H1 (cell line): ENCODE measurements at regions not wholly inside any gene's neighbourhood (a gene's known extent, or its start where the extent isn't known, plus 50 kb on each side); places are given as distances from the start of the nearest gene placed in this dataset.

Source experiments
- CTCF ChIA-PET: fragments of 300-600 bp; sonication (Branson Sonifier 250); formaldehyde crosslinking; loops from one replicate; lab custom pipeline; 2021; ENCODE audit not compliant: partially characterized antibody; lab: Charles Lee
- POLR2A ChIA-PET: fragments of 300-600 bp; sonication (Branson Sonifier 250); formaldehyde crosslinking; loops from one replicate; lab custom pipeline; 2021; ENCODE audit warnings: inconsistent platforms; ENCODE audit not compliant: partially characterized antibody; lab: Charles Lee
- DNase-seq, 2 experiments: peaks; one replicate each; pipeline versions ENCODE4 v3.0.0 to v3.0.0-alpha.2; 2010 to 2022; ENCODE audit warnings: low spot score in 2 of 2, low read depth in 1 of 2, mixed read lengths in 1 of 2
- FAIRE-seq: peaks from 2 replicates; lab custom pipeline; 2011; peaks lifted over from hg19 to GRCh38; lab: Jason Lieb, UNC
- H2AFZ ChIP-seq: 2 replicates; pipeline ENCODE4 v1.8.1; 2012; ENCODE audit warnings: low read length, inconsistent platforms
- H2AK5ac ChIP-seq: 2 replicates; pipeline ENCODE4 v1.6.1; 2013; ENCODE audit warnings: low read depth, low read length
- H2BK120ac ChIP-seq: replicated peaks from 2 replicates; pipeline ENCODE3; 2013; ENCODE audit warnings: low read depth, low read length, inconsistent platforms
- H2BK12ac ChIP-seq: 2 replicates; pipeline ENCODE4 v1.6.1; 2013; ENCODE audit warnings: low read depth, low read length
- H2BK15ac ChIP-seq: 2 replicates; pipeline ENCODE4 v1.6.1; 2013; ENCODE audit warnings: low read length
- H2BK20ac ChIP-seq: 2 replicates; pipeline ENCODE4 v1.6.1; 2013; ENCODE audit warnings: low read length
- H2BK5ac ChIP-seq: 2 replicates; pipeline ENCODE4 v1.6.1; 2013; ENCODE audit warnings: low read depth, low read length
- H3K14ac ChIP-seq: 2 replicates; pipeline ENCODE4 v1.6.1; 2013; ENCODE audit warnings: inconsistent platforms; ENCODE audit not compliant: insufficient read length
- H3K18ac ChIP-seq: 2 replicates; pipeline ENCODE4 v1.6.1; 2013; ENCODE audit warnings: low read length; ENCODE audit errors: extremely low read depth
- H3K23ac ChIP-seq: 2 replicates; pipeline ENCODE4 v1.6.1; 2013; ENCODE audit warnings: inconsistent platforms; ENCODE audit not compliant: insufficient read length
- H3K23me2 ChIP-seq: 2 replicates; pipeline ENCODE4 v1.6.1; 2013; ENCODE audit warnings: low read depth, low read length
- H3K27ac ChIP-seq: 2 replicates; pipeline ENCODE4 v1.6.1; 2011; ENCODE audit warnings: low read depth, low read length, inconsistent platforms
- H3K27me3 ChIP-seq, 4 experiments: replicated peaks in 1 of 4; 1 replicate in 1 of 4; 2 replicates in 3 of 4; pipeline versions ENCODE4 v1.6.1 to v1.8.1; 2011 to 2013; ENCODE audit warnings: low read length in 3 of 4, mild to moderate bottlenecking in 3 of 4, inconsistent platforms in 2 of 4, mixed read lengths in 2 of 4, moderate library complexity in 1 of 4; ENCODE audit not compliant: control insufficient read depth in 3 of 4, insufficient read depth in 3 of 4; ENCODE audit errors: extremely low read depth in 1 of 4
- H3K36me3 ChIP-seq, 4 experiments: 2 replicates each; pipeline versions ENCODE4 v1.6.1 to v1.8.1; 2011 to 2013; ENCODE audit warnings: mild to moderate bottlenecking in 4 of 4, low read length in 3 of 4, moderate library complexity in 2 of 4, control low read depth in 1 of 4, inconsistent platforms in 1 of 4; ENCODE audit not compliant: insufficient read depth in 4 of 4, control insufficient read depth in 2 of 4
- H3K4ac ChIP-seq: replicated peaks from 2 replicates; pipeline ENCODE3; 2013; ENCODE audit warnings: low read length, low read depth, mixed read lengths, inconsistent platforms; ENCODE audit not compliant: insufficient read length
- H3K4me1 ChIP-seq, 4 experiments: replicated peaks in 1 of 4; 1 replicate in 1 of 4; 2 replicates in 3 of 4; pipeline versions ENCODE4 v1.6.1 to v1.8.1; 2011 to 2013; ENCODE audit warnings: low read length in 3 of 4, inconsistent platforms in 2 of 4, mixed read lengths in 1 of 4; ENCODE audit not compliant: insufficient read depth in 4 of 4, control insufficient read depth in 3 of 4
- H3K4me2 ChIP-seq, 2 experiments: 2 replicates each; pipeline versions ENCODE4 v1.6.1 to v1.8.1; 2011 to 2013; ENCODE audit warnings: low read depth in 2 of 2, low read length in 2 of 2, control low read depth in 1 of 2, inconsistent platforms in 1 of 2, mild to moderate bottlenecking in 1 of 2; ENCODE audit not compliant: insufficient read depth in 1 of 2
- H3K4me3 ChIP-seq, 4 experiments: fragments of 200-600, 300-600 bp in 1 of 4; sonication (generic), shearing (Covaris generic), sonication (Bioruptor Twin) in 1 of 4; 2 replicates each; pipeline versions ENCODE4 v1.5.1 to v1.8.1; 2011 to 2016; ENCODE audit warnings: low read length in 4 of 4, low read depth in 3 of 4, control low read depth in 2 of 4, inconsistent platforms in 2 of 4, mild to moderate bottlenecking in 2 of 4, mixed read lengths in 1 of 4, moderate library complexity in 1 of 4; ENCODE audit not compliant: insufficient read depth in 2 of 4; ENCODE audit errors: extremely low read depth in 1 of 4
- H3K56ac ChIP-seq: replicated peaks from 2 replicates; pipeline ENCODE3; 2013; ENCODE audit warnings: low read depth, mild to moderate bottlenecking, mixed read lengths, low read length, inconsistent platforms; ENCODE audit not compliant: insufficient read length
- H3K79me1 ChIP-seq: 2 replicates; pipeline ENCODE4 v1.6.1; 2013; ENCODE audit warnings: low read depth, low read length, control low read depth
- H3K79me2 ChIP-seq, 2 experiments: 2 replicates each; pipeline versions ENCODE4 v1.6.1 to v1.8.1; 2012 to 2013; ENCODE audit warnings: low read length in 2 of 2, mild to moderate bottlenecking in 2 of 2, inconsistent platforms in 1 of 2; ENCODE audit not compliant: insufficient read depth in 2 of 2, control insufficient read depth in 1 of 2
- H3K9ac ChIP-seq, 4 experiments: replicated peaks in 1 of 4; 1 replicate in 1 of 4; 2 replicates in 3 of 4; pipeline versions ENCODE4 v1.6.1 to v1.8.1; 2011 to 2013; ENCODE audit warnings: low read depth in 3 of 4, low read length in 3 of 4, control low read depth in 2 of 4, mild to moderate bottlenecking in 2 of 4, moderate library complexity in 2 of 4, inconsistent platforms in 1 of 4; ENCODE audit errors: extremely low read depth in 1 of 4
- H3K9me3 ChIP-seq, 2 experiments: 2 replicates each; pipeline versions ENCODE4 v1.6.1 to v1.8.1; 2012 to 2013; ENCODE audit warnings: mild to moderate bottlenecking in 2 of 2, moderate library complexity in 2 of 2, control low read depth in 1 of 2, inconsistent platforms in 1 of 2, low read depth in 1 of 2, low read length in 1 of 2, mixed read lengths in 1 of 2; ENCODE audit not compliant: insufficient read depth in 2 of 2
- H4K20me1 ChIP-seq, 2 experiments: replicated peaks in 1 of 2; 2 replicates each; pipeline versions ENCODE3 to v1.8.1; 2011 to 2013; ENCODE audit warnings: inconsistent platforms in 2 of 2, low read length in 2 of 2, mild to moderate bottlenecking in 1 of 2; ENCODE audit not compliant: insufficient read depth in 2 of 2, control insufficient read depth in 1 of 2
- H4K5ac ChIP-seq: 2 replicates; pipeline ENCODE4 v1.6.1; 2013; ENCODE audit warnings: low read length, low read depth, mixed read lengths, inconsistent platforms; ENCODE audit not compliant: insufficient read length
- H4K8ac ChIP-seq: 2 replicates; pipeline ENCODE4 v1.8.0; 2013; ENCODE audit warnings: mild to moderate bottlenecking, moderate library complexity, low read length, inconsistent platforms; ENCODE audit not compliant: insufficient read depth; ENCODE audit errors: extremely low read depth
- H4K91ac ChIP-seq: replicated peaks from 2 replicates; pipeline ENCODE3; 2013; ENCODE audit warnings: low read length, mixed read lengths, inconsistent platforms; ENCODE audit not compliant: insufficient read length
- BACH1 ChIP-seq: IDR thresholded peaks from 2 replicates; pipeline ENCODE4 v1.6.1; 2012; ENCODE audit warnings: low read length, improper control_type of control experiment
- BRCA1 ChIP-seq: IDR thresholded peaks from 2 replicates; pipeline ENCODE4 v1.6.1; 2012; ENCODE audit warnings: low read depth, low read length, improper control_type of control experiment
- CBX5 ChIP-seq: fragments of 300-800, 300-1000 bp; sonication (generic); IDR thresholded peaks from 2 replicates; pipeline ENCODE4 v1.7.1; 2016; ENCODE audit warnings: antibody characterized with exemption, low read length, low read depth
- CHD2 ChIP-seq: IDR thresholded peaks from 2 replicates; pipeline ENCODE4 v1.6.1; 2012; ENCODE audit warnings: low read length, improper control_type of control experiment
- E2F6 ChIP-seq: IDR thresholded peaks from 2 replicates; pipeline ENCODE4 v1.6.1; 2012; ENCODE audit warnings: inconsistent platforms
- EZH2 ChIP-seq: fragments of 200-600 bp; sonication (generic); IDR thresholded peaks from 2 replicates; pipeline ENCODE4 v1.7.1; 2012; ENCODE audit warnings: low read depth, mild to moderate bottlenecking, moderate library complexity, low read length, inconsistent platforms; ENCODE audit not compliant: severe bottlenecking
- JUND ChIP-seq: IDR thresholded peaks from 2 replicates; pipeline ENCODE4 v1.6.1; 2011; ENCODE audit warnings: mild to moderate bottlenecking, improper control_type of control experiment, low read length
- RBBP5 ChIP-seq: IDR thresholded peaks from 2 replicates; pipeline ENCODE4 v1.7.1; 2012; ENCODE audit warnings: low read depth, mild to moderate bottlenecking, inconsistent platforms, low read length, moderate library complexity, borderline replicate concordance
- SAP30 ChIP-seq: fragments of 300-600 bp; sonication (generic); IDR thresholded peaks from 2 replicates; pipeline ENCODE4 v1.7.1; 2012; ENCODE audit warnings: low read length, moderate library complexity, mild to moderate bottlenecking, inconsistent platforms; ENCODE audit not compliant: insufficient read depth, insufficient replicate concordance
- SIN3A ChIP-seq, 2 experiments: IDR thresholded peaks in 1 of 2; conservative IDR thresholded peaks in 1 of 2; 2 replicates each; pipeline ENCODE4 v1.6.1; 2011 to 2012; ENCODE audit warnings: low read length in 2 of 2, improper control_type of control experiment in 1 of 2, low read depth in 1 of 2, mild to moderate bottlenecking in 1 of 2
- SP2 ChIP-seq: IDR thresholded peaks from 2 replicates; pipeline ENCODE4 v1.6.1; 2012; ENCODE audit warnings: mild to moderate bottlenecking, low read length, inconsistent platforms
- SRF ChIP-seq: IDR thresholded peaks from 2 replicates; pipeline ENCODE4 v1.6.1; 2011; ENCODE audit warnings: mild to moderate bottlenecking, low read depth, low read length, moderate library complexity
- TCF12 ChIP-seq: IDR thresholded peaks from 2 replicates; pipeline ENCODE4 v1.6.1; 2011; ENCODE audit warnings: low read depth, mild to moderate bottlenecking, low read length
- WGBS, 2 experiments: shearing (Covaris generic) in 1 of 2; methylation state at CpG; one replicate each; pipeline versions ENCODE4 v1.1.6 to v1.1.7; 2013 to 2015; ENCODE audit warnings: low lambda C conversion rate in 2 of 2, mixed read lengths in 2 of 2, inconsistent platforms in 1 of 2, low coverage in 1 of 2, missing lambda C conversion rate in 1 of 2; ENCODE audit not compliant: insufficient replicate concordance in 2 of 2, insufficient coverage in 1 of 2, insufficient read length in 1 of 2; ENCODE audit errors: extremely low coverage in 1 of 2, missing lambda C conversion rate in 1 of 2; 5-methylcytosine and 5-hydroxymethylcytosine counted together
- TF ChIP-seq, protein P1 (sequence below): IDR thresholded peaks from 2 replicates; pipeline ENCODE4 v1.6.1; 2012; ENCODE audit warnings: inconsistent platforms

- Histone ChIP-seq H3K18ac (no peak overlapping the region), H2BK12ac (no peak overlapping the region), H2AK5ac (no peak overlapping the region), H2BK15ac (no peak overlapping the region), H2BK20ac (no peak overlapping the region), H2BK120ac (no peak overlapping the region), H3K9me3 (no peaks in the 10 kb centered on the region), H3K27ac (no peak overlapping the region; the same call in 1 of the 2 replicates), H3K23me2 (no peaks in the 10 kb centered on the region), H3K4ac (no peak overlapping the region), H3K9ac (no peak overlapping the region), H3K79me2 (no peaks in the 10 kb centered on the region), H3K23ac (no peak overlapping the region), H3K14ac (no peak overlapping the region), H3K27me3 (no peaks in the 10 kb centered on the region), H2BK5ac (no peak overlapping the region), H3K4me1 (no peaks in the 10 kb centered on the region), H4K5ac (no peak overlapping the region), H3K79me1 (no peaks in the 10 kb centered on the region), H2AFZ (no peak overlapping the region), H4K20me1 (no peaks in the 10 kb centered on the region), H3K36me3 (no peaks in the 10 kb centered on the region), H3K4me2 (no peak overlapping the region), H4K8ac (no peak overlapping the region), H3K56ac (no peak overlapping the region), H3K4me3 (no peak overlapping the region), H4K91ac (no peak overlapping the region)
- CTCF ChIA-PET: no interaction called here
- DNase-seq (no peak), FAIRE-seq (no peak)
- 84% methylated on average over 4 of the region's 4 CpGs; no CpG with 5 or more reads in 1 of the 2 experiments for WGBS, 2 experiments
- POLR2A ChIA-PET: no interaction called here
- TF ChIP-seq RBBP5: no peak
- no peak for TF ChIP-seq TCF12
- no peak for TF ChIP-seq E2F6
- no peak for TF ChIP-seq SAP30
- TF ChIP-seq EZH2: no peak
- TF ChIP-seq SP2: no peak
- TF ChIP-seq, protein P1, sequence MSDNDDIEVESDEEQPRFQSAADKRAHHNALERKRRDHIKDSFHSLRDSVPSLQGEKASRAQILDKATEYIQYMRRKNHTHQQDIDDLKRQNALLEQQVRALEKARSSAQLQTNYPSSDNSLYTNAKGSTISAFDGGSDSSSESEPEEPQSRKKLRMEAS: no peak
- TF ChIP-seq JUND: no peak
- TF ChIP-seq BACH1: no peak
- no peak for TF ChIP-seq CBX5
- TF ChIP-seq CHD2: no peak
- no peak for TF ChIP-seq SRF
- no peak for TF ChIP-seq BRCA1
- TF ChIP-seq SIN3A (conservative IDR thresholded peaks at IDR 0.05 in 1 of 2, IDR thresholded peaks at IDR 0.05 in 1 of 2; ENCODE audit: low read depth in 1 of 2, low read length in 2 of 2): no peak
These were observed 243.2 kb downstream of the ELAVL2 start for GRCh38 chr9:23582836-23583235.
